GM19035 (cell line): ENCODE measurements at regions not wholly inside any gene's neighbourhood (a gene's known extent, or its start where the extent isn't known, plus 50 kb on each side); places are given as distances from the start of the nearest gene placed in this dataset.

ENCODE experiments used
- ATAC-seq: cut with Tn5 transposase; IDR thresholded peaks from one replicate; pipeline ENCODE4 v1.9.1; 2021; ENCODE audit not compliant: unreplicated experiment

DNA sequence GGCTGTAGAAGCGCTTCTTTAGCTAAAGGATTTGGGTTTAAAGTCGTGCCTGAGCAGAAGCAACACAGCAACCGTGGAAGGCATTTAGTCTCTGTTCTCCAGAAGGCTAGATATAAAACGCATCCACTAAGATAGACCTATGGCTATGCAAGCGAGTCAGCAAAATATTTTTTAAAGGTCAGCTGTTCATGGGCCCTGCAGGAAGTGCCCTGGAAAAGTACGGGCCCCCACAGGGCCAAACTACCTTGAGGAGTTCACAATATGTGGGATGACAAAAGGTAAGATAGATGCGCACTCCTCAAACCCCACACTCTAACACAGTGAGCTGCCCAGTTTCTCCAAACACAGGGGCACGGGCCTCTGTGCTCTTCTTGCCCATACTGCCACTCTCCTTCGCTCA, 261.6 kb downstream of the VPS13C start:
- ATAC-seq = no peak

DNA sequence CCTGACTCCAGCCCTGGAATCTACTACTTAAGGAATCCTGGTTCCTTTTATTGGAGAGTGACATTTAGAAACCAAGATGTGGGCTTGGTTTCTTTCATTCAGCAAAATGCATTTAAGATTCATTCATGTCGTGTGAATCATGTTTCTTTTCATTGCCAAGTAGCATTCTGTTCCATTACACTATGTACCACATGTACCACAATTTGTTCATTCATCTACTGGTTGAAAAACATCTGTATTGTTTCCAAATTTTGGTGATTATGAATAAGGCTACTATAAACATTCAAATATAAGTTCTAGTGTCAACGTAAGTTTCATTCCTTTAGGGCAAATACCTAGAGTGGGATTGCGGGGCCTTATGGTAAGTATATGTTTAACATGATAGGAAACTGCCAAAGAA, 264.2 kb downstream of the VPS13C start:
- ATAC-seq = no peak

DNA sequence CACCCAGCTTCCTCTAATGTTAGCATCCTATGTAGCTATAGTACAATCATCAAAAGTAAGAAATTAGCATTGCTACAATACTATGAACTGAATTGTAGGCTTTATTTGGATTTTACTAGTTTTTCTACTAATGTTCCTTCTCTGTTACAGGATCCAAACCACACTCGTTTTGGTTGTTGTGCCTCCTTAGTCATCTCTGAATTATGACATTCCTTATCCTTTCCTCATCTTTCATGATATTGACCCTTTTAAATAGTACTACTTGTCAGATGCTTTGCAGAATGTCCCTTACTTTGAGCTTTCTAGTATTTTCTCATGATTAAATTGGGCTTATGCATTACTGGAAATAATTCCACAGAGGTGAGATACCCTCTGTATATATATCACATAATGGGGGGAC, 265.4 kb downstream of the VPS13C start:
- no peak for ATAC-seq

DNA sequence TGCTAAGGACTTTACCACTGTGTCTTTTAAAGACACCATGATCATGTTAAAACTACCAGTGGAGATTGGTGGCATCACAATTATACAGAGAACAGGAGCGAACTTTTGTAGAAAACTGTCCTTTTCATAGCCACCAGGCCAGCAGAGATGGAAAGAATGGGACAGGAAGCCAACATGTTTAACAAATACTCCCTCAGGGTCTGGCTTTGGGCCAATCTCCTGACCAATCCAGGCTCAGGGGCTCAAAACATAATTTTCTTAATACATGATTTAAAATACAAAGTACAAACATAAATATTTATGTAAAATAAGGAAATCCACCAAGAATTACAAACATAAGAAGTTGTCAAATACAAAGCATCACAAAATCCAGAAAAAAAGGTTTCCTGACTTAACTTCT, 266.0 kb downstream of the VPS13C start:
- ATAC-seq = no peak

DNA sequence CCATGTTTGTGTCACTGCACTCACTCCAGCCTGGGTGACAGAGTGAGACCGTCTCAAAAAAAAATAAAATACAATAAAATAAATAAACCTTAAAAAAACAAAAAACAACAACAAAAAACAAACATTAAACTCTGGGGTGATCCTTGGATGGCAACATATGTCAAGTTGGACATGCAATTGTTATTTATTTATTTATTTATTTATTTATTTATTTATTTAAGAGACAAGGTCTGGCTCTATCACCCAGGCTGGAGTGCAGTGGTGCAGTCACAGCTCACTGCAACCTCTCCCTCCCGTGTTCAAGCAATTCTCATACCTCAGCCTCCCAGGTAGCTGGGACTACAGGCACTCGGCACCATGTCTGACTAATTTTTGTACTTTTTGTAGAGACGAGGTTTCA, 275.5 kb downstream of the VPS13C start:
- ATAC-seq = no peak

DNA sequence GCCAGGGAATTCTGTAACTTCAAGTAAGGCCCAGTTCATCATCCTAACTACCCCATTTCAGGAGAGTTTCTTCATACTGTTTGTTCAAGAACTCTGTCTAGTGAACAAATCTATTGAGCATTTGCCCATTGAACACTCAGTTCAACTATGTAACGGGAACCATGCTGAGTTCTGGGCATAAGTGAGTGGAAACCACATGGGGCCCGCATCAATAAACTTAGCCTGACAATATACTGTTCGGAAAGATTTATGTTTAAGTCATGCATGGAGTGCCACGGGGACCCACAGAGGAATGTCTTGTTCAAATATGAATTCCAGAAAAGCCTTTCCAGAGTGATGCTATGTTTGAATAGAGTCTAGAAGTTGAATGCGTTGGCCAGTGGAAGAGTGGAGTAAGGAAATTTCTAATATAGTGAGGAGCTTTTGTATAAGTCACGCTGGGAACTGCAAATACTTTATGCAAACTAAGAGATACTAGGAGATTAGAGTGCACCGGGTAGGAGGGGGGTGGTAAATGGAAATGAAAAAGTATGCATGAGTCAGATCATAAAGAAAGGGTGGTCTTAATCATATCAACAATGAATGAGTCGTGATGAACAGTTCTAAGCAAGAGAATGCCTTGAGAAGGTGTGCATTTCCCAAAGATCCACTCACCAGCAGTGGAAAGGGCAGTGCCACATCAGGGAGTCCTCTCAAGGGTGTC, 279.8 kb downstream of the VPS13C start:
- ATAC-seq = no peak

DNA sequence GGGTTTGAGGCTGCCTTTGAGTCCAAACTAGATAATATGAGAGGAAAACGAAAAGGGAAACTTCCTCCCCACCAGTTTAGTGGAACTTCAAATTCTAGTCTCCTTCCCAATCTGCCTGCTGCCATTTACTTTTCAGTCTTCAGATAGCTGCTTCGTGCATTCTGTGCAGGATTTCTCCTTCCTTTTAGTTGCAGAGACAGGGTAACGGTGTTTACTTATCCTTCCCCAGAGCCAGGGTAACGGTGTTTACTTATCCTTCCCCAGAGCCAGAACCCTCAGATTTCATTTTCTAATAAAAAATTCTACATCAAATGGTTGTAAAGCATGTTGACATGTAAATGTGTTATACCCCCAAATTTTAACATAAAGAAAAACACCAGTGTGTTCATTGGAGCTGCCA, 282.6 kb downstream of the VPS13C start:
- no peak for ATAC-seq

DNA sequence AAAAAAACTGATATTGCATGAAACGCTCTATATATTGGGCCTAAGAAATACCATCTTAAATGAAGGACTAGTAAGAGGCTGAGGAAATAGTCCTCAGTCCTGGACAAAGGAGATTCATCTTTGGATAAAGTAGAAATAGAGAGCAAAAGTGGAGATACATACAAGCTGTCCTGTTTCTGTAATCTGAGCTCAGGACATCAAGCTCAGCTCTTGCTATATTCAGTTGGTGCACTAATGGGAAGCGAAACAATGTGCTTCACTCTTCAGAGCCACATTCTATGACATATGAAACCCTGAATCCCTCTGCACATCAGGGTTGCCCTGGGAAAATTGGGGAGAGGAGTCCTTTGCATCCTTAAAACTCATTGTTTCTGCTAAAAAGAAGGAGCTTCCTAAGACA, 290.7 kb downstream of the VPS13C start:
- no peak for ATAC-seq

DNA sequence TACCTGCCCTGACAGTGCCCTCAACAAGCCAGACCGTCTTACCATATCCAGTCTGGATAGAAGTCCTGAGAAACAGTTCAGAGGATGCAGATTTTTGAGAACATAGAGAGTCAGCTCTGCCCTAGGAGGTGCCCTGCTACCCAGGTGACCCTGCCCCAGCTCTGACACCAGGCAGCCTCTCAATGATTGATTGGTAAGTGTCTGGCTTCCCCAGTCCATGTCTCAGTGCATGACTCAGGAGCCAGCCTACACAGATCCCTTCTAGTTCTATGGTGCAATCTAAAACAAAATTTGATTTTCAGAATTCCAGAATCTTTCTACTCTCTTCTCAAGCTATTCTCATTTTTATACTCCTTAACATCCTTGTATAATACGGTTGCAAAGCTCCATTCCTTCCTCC, 292.1 kb downstream of the VPS13C start:
- no peak for ATAC-seq

DNA sequence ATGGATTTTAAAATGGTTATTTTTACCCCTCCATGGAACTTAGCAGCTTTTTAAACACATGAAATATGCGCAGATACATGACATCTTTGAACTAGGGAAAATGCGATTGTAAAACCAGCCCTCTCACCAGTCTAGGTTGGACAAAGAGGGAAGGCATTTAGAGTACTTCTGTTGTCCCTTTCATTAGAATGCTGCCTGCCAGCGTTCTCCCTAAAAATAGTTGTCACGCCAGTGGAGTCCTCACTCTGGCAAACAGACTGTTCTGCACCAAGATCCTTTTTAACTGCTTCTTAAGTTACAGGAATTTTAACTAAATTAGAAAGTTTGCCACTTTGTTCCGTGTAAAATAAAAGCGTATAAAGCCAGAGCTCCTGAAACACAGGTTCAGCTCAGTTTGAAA, 295.3 kb downstream of the VPS13C start:
- ATAC-seq = no peak

DNA sequence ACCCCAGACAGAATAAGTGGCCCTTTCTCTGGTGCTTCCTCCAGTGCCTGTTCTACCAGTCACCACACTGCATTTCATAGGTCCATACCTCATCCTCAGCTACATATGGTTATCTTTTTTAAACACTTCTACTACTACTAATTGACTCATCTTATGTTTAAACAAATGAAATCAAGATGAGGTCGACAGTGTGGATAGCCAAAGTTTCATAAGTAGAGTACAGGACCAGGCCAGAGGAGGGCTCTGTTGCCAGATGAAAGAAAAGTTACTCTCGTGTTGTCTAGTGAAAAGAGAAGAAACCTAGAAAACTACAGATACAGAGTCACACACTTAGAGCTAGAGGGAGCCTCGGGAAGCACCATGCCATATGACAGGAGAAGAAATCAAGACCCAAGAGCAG, 296.1 kb downstream of the VPS13C start:
- no peak for ATAC-seq

DNA sequence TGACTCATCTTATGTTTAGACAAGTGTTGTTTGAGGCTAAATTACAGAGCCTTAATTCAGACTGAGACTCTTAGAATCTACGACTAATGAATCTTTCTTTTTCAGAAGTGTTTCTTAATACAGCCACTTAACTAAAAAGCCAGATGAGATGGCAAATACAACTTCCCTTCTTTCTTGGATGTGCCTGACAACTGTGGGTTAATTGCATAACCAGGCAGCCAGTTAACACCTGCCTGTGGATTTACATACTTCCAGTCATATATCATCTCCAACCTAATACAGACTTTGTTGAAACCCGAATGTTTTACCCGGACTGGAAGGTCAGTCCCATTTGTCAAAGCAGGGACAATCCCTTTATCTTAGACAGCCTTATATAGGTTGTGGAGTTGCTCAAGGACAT, 297.6 kb downstream of the VPS13C start:
- no peak for ATAC-seq

DNA sequence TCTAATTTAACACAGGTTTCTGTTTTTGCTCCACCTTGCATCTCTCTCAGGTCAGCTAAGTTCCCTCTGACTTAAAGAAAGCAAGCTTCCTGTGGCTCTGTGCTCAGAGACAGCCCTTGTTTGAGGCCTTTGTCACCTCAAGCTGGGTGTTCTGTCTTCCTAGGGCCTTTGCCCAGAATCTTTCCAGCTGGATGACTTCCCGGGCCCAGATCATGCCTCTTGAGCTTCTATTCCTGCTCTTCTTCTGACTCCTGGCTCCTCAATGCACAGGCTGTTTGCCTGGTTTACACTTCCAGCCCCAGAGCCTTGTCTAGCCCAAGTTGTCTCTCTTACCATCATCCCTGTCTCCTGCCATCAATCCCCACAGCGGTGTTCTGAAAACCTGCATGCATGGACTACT, 300.6 kb downstream of the VPS13C start:
- no peak for ATAC-seq

DNA sequence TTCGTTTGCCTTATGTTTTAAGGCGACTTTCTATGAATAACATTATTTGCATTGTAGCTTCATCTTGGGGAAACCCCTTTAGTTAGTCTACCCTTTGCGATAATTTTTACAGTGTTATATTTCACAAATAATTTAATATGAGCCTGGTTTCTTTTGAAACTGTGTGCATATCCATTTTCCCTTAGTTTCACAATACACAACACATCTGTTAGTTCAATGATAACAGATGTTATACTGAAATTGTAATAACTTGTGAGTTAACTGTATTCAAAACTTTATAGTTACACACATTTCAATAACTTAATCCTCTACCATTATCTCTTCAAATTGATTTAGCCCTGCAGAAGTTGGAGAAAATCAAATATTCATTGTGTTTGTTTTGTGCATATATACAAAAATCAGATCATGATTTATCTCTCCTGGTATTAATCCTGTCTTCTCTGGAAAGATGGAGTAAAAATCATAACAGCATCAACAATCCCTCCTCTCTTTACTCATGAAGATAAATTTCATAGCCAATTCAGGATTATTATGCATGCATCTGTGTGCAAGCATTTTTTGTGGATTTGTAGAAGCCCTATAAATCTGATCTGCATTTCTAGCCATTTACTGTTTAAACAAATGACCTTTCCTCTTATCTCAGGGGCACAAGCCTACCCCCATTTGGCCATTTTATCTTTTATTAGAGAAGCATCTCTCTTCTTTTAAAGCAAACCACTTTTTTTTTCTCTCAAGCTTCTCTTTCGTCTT, 304.0 kb downstream of the VPS13C start:
- no peak for ATAC-seq

DNA sequence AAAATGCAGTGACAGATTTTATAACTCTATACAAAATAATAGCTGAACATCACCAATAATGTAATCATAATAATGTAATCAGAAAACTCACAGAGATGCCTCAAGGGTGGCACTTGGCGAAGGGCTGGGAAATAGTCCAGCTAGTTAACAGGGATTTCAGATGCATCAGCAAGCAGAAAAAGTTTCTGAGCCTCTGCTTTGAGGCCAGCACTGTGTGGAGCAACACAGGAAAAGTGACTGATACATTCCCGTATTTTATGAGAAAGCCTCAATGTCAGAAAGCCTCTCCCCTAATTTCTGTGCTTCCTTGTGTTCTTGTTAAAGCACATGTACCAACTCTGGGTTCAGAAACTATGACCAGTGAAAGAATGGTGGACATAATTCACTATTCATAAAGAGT, 304.8 kb downstream of the VPS13C start:
- ATAC-seq = no peak

DNA sequence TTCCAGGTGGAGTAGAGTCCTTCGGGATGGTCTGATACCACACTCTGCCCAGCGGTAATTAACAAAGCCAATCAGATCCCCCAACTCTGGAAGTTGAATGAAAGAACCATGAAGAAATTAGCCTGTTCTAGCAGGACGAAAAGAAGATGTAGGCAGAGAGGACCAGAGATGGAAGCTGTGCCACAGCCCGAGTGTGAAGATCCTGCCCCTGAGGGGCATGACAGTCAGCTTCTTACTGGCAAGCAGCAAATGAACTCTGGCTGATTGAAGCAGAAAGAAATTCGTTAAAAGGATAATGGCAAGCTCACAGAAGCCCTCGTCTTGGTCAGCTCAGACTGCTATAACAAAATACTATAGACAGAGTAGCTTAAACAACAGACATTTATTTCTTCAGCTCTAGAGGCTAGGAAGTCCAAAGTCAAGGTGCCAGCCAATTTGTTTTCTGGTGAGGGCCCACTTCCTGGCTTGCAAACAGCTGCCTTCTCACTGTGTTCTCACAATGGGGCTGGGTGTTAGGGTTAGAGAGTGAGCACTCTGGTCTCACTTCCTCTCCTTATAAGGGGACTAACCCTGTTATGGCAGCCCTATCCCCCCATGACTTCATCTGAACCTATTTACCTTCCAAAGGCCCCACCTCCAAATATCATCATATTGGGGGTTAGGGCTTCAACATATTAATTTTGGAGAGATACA, 307.1 kb downstream of the VPS13C start:
- ATAC-seq = no peak

DNA sequence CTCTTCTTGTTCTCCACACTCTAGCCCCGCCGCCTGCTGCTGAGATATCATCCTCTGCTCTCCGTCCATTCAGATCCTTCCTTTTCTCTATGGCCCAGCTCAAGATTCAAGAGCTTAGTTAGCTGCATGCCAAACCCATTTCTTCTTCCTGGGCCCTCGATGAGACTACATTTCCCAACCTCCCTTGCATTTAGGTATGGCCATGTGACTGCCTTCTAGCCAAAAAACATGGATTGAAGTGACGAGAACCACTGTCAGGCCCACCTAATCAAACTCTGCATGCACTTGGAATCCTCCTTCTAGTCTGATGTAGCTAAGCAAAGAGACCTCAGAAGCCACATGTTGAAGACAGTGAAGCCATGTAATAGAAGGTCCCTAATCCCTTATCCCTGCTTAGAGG, 308.2 kb downstream of the VPS13C start:
- no peak for ATAC-seq

DNA sequence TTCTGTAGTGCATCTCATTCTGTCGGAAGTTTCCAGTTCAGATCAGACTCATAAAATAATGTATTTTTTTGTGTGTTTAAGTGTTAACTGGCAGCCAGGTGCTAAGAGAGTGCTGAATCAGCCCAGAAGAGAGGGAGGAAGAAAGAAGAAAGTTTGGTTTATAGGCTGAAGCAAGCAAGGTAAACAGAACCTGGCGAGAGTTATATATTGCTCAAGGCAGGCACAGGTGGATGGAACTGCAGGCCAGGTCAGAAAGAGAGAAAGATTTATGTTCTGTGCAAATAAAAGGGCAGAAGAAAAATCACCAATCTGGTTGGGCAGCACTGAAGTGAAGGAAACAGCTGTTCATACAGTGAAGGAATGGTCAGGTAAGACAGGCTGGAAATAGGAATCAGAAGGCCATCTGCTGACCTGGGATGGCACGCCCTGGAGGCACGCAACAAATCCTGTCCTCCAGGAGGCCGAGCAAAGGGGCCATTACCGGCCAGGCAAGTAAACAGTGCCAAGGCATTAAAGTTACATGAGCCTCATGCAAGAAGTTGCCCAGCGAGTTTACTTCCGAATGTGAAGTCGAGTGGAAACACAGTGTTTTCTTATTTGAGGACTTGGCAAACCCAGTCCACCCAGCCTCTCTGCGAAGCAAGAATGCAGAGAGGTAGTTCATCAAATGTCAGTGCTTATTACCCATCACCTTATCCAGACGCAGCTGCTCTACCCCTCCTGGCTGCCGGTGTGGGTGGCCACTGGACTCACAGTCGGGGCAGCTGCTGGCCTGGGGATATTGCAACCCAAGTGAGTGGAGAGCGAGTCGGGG, 309.8 kb downstream of the VPS13C start:
- no peak for ATAC-seq

DNA sequence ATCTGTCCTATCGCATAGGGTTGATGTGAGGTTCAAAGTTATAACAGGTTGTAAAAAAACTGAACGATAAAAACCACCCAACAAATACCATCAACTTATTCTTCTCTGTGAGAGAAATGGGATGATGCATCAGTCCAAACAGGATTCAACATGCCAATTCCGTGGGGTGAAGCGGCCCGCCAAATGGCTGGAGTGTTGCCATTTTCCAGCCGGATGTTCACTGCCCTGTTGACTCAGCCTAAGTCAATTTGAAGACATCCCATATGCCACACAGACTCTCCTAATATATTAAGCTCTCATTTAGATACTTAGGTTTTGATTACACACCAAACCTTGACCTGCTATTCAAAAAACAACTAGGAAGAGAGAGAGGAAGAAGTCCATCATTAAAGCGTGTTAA, 311.1 kb downstream of the VPS13C start:
- ATAC-seq = no peak

DNA sequence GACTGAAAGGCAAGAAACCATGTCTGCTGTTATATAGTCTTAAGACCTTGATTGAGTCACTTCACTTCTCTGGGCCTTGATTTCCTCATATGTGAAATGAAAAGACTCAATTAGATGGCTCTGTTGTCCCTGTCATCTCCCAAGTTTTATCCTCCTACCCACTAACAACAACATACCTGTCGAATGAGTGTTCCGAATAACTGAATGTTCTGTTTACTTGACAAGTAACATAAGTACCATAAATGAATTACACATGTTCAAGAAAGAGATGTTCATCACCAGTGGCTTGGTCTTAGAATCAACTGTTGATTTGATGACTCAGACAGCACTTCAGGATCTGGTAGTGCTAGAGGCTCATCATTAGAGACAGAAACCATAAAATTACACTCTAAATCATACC, 311.7 kb downstream of the VPS13C start:
- ATAC-seq = no peak

DNA sequence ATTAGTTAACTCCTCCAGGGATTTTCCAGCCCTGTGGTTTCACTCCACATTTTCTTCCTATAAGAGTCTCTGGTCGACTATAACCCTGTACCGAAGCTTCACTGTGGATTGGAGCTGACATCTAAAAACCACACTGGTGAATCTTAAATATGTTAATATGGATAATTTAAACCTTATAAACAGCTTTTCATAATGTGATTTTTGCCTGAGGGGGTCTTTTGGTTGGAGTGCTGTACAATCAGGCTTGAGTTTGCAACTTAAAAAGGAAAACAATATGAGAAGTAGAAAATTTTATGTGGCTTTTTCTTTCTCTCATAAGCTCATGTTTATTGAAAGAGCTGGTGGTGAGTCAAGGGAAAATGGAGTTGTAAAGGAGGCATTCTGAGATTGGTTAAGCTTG, 313.7 kb downstream of the VPS13C start:
- no peak for ATAC-seq
